Thyroid gland (tissue), 4 donors: ENCODE measurements at regions not wholly inside any gene's neighbourhood (a gene's known extent, or its start where the extent isn't known, plus 50 kb on each side); places are given as distances from the start of the nearest gene placed in this dataset.

Experiments
- POLR2A ChIP-seq, 2 donors: fragments of 450-650 bp; IDR thresholded peaks; one replicate each; pipeline ENCODE4 v1.6.1; 2017; ENCODE audit warnings: antibody characterized with exemption in 2 of 2, mild to moderate bottlenecking in 2 of 2, moderate library complexity in 1 of 2
- TF ChIP-seq, protein P1 (sequence below), 6 experiments: fragments of 200-600 bp in 3 of 6; fragments of 450-650 bp in 3 of 6; sonication (generic) in 3 of 6; IDR thresholded peaks; one replicate each; pipeline ENCODE4 v1.5.1; 2016 to 2019; ENCODE audit warnings: antibody characterized with exemption in 6 of 6, mild to moderate bottlenecking in 2 of 6, inconsistent platforms in 1 of 6, moderate library complexity in 1 of 6

DNA sequence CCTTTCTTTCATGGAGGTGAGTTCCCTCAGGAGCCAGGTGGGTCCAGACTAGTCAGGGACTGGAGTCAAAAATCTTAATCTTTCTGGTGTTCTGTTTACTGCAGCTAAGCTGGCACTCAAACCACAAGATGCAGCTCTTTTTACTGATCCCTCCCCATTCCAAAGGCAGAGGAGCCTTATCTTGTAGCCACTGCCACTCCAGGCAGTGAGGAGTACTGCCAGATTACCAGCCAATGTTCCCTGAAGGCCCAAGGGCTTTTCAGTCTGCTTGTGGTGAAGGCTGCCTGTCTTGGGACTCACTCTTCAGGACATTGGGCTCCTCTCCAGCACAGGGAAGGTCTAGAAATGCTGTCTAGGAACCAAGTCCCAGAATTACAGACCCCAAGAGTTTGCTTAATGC lies 490.4 kb upstream of the ADGRB3 start:
- no peak for TF ChIP-seq POLR2A (IDR thresholded peaks at IDR 0.05)
- TF ChIP-seq, protein P1, sequence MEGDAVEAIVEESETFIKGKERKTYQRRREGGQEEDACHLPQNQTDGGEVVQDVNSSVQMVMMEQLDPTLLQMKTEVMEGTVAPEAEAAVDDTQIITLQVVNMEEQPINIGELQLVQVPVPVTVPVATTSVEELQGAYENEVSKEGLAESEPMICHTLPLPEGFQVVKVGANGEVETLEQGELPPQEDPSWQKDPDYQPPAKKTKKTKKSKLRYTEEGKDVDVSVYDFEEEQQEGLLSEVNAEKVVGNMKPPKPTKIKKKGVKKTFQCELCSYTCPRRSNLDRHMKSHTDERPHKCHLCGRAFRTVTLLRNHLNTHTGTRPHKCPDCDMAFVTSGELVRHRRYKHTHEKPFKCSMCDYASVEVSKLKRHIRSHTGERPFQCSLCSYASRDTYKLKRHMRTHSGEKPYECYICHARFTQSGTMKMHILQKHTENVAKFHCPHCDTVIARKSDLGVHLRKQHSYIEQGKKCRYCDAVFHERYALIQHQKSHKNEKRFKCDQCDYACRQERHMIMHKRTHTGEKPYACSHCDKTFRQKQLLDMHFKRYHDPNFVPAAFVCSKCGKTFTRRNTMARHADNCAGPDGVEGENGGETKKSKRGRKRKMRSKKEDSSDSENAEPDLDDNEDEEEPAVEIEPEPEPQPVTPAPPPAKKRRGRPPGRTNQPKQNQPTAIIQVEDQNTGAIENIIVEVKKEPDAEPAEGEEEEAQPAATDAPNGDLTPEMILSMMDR (IDR thresholded peaks at IDR 0.05), result no peak
